ENCODE measurements at regions not wholly inside any gene's neighbourhood (a gene's known extent, or its start where the extent isn't known, plus 50 kb on each side); places are given as distances from the start of the nearest gene placed in this dataset.

DNA sequence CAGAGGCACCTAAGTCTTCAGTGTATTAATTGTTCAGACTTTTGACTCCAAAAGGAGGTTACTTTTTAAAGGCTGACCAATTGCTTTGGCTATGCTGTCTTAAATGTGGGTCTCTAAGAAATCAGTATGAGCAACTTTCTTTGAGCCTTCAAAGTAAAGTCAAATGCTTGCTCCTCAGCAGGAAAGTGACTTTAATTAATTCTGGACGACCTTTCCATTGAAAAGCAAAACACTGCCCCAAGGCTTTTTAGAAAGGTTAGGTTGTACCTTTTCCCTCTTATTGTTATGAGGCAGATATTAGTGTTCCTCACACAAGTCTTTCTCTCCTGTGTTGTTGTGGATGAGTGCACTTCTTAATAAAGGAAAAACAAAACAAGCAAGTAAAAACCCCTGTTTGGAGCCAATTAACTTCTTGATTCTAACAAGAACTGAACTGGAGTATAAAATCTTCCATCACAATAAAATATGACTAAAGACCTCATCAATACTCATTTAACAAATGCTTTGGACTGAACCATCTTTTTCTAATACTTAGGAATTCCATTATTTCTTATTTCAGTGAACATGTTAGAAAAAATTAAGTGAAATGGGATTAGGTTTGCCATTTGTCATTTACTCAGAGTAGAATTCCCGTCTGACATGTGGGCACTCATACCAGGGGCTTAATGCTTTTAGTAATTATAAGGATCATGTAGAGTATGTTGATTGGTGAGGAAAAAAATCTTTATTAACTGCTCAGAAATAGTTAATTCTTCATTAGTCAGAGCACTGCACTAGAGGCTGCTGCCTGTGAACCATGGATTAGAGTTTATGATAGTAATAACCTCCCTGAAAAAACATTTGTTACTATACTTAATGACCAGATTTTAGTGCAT lies 159.1 kb upstream of the ZNF608 start:
- Histone ChIP-seq H2AFZ (ENCODE audit: low read length) (no peak overlapping the region), H3K9me3 (ENCODE audit: low read length) (no peaks in the 10 kb centered on the region), H3K9ac (ENCODE audit: insufficient read depth, low read depth, low read length) (no peak overlapping the region), H3K36me3 (replicated peaks in 1 of 2; ENCODE audit: control insufficient read depth in 1 of 2, insufficient read depth in 2 of 2, low read length in 2 of 2) (no peaks in the 10 kb centered on the region), H3K27me3 (ENCODE audit: control insufficient read depth in 1 of 2, insufficient read depth in 2 of 2, low read length in 2 of 2) (no peaks in the 10 kb centered on the region), H3K4me2 (ENCODE audit: low read depth, low read length) (no peak overlapping the region), H3K27ac (ENCODE audit: extremely low read length, insufficient read depth, low read length) (no peak overlapping the region), H3K4me1 (ENCODE audit: insufficient read depth, low read length) (peaks cover 30% of the 10 kb centered on the region), H3K4me3 (replicated peaks in 1 of 3; ENCODE audit: insufficient read depth in 1 of 3, low read depth in 2 of 3, low read length in 3 of 3) (no peak overlapping the region), H3K79me2 (ENCODE audit: insufficient read depth, low read length) (no peaks in the 10 kb centered on the region), H4K20me1 (ENCODE audit: insufficient read depth, low read length) (no peaks in the 10 kb centered on the region)
- in situ Hi-C loops (cut with HindIII; ENCODE audit: extremely low pct_ligation_motif_present, low pct_unique_long_range_greater_than_20kb), result no loop called here
- intact Hi-C loops (cut with micrococcal nuclease; ENCODE audit: unreplicated experiment), result loop anchor here (5.0 to 10.0 kb wide), 2 partner anchors 241 to 323 kb away; no protein-coding TSS in a partner anchor
- TF ChIP-seq ZFP37 (CRISPR knock-in tag; IDR thresholded peaks at IDR 0.05; ENCODE audit: borderline replicate concordance), result no peak
- TF ChIP-seq NFE2L2 (IDR thresholded peaks at IDR 0.05; ENCODE audit: low read length), result no peak
- TF ChIP-seq JUN (CRISPR knock-in tag; IDR thresholded peaks at IDR 0.05), result no peak
- TF ChIP-seq, protein P1, sequence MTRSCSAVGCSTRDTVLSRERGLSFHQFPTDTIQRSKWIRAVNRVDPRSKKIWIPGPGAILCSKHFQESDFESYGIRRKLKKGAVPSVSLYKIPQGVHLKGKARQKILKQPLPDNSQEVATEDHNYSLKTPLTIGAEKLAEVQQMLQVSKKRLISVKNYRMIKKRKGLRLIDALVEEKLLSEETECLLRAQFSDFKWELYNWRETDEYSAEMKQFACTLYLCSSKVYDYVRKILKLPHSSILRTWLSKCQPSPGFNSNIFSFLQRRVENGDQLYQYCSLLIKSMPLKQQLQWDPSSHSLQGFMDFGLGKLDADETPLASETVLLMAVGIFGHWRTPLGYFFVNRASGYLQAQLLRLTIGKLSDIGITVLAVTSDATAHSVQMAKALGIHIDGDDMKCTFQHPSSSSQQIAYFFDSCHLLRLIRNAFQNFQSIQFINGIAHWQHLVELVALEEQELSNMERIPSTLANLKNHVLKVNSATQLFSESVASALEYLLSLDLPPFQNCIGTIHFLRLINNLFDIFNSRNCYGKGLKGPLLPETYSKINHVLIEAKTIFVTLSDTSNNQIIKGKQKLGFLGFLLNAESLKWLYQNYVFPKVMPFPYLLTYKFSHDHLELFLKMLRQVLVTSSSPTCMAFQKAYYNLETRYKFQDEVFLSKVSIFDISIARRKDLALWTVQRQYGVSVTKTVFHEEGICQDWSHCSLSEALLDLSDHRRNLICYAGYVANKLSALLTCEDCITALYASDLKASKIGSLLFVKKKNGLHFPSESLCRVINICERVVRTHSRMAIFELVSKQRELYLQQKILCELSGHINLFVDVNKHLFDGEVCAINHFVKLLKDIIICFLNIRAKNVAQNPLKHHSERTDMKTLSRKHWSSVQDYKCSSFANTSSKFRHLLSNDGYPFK (CRISPR knock-in tag; IDR thresholded peaks at IDR 0.05; ENCODE audit: borderline replicate concordance), result no peak
- TF ChIP-seq, protein P2, sequence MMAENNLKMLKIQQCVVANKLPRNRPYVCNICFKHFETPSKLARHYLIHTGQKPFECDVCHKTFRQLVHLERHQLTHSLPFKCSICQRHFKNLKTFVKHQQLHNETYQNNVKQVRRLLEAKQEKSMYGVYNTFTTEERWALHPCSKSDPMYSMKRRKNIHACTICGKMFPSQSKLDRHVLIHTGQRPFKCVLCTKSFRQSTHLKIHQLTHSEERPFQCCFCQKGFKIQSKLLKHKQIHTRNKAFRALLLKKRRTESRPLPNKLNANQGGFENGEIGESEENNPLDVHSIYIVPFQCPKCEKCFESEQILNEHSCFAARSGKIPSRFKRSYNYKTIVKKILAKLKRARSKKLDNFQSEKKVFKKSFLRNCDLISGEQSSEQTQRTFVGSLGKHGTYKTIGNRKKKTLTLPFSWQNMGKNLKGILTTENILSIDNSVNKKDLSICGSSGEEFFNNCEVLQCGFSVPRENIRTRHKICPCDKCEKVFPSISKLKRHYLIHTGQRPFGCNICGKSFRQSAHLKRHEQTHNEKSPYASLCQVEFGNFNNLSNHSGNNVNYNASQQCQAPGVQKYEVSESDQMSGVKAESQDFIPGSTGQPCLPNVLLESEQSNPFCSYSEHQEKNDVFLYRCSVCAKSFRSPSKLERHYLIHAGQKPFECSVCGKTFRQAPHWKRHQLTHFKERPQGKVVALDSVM (CRISPR knock-in tag; IDR thresholded peaks at IDR 0.05), result no peak
- TF ChIP-seq, protein P3, sequence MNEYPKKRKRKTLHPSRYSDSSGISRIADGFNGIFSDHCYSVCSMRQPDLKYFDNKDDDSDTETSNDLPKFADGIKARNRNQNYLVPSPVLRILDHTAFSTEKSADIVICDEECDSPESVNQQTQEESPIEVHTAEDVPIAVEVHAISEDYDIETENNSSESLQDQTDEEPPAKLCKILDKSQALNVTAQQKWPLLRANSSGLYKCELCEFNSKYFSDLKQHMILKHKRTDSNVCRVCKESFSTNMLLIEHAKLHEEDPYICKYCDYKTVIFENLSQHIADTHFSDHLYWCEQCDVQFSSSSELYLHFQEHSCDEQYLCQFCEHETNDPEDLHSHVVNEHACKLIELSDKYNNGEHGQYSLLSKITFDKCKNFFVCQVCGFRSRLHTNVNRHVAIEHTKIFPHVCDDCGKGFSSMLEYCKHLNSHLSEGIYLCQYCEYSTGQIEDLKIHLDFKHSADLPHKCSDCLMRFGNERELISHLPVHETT (CRISPR knock-in tag; conservative IDR thresholded peaks at IDR 0.05), result no peak
- no peak for TF ChIP-seq SRSF1 (optimal IDR thresholded peaks at IDR 0.05; ENCODE audit: low read depth, low read length)
- no peak for TF ChIP-seq RAD21 (CRISPR knock-in tag; IDR thresholded peaks at IDR 0.05)
- TF ChIP-seq CHCHD3 (CRISPR knock-in tag; IDR thresholded peaks at IDR 0.05), result no peak
- no peak for TF ChIP-seq SIN3B (IDR thresholded peaks at IDR 0.05; ENCODE audit: low read length)
- TF ChIP-seq ZFP82 (CRISPR knock-in tag; IDR thresholded peaks at IDR 0.05; ENCODE audit: borderline replicate concordance), result no peak
- no peak for TF ChIP-seq HMG20A (CRISPR knock-in tag; IDR thresholded peaks at IDR 0.05; ENCODE audit: borderline replicate concordance)
- TF ChIP-seq, protein P4, sequence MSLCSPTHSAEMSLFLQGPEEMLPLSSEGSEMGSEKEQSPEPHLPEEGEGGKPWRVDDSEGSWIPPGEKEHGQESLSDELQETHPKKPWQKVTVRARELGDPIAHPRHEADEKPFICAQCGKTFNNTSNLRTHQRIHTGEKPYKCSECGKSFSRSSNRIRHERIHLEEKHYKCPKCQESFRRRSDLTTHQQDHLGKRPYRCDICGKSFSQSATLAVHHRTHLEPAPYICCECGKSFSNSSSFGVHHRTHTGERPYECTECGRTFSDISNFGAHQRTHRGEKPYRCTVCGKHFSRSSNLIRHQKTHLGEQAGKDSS (CRISPR knock-in tag; IDR thresholded peaks at IDR 0.05; ENCODE audit: borderline replicate concordance, low read depth), result no peak
- TF ChIP-seq STAG1 (CRISPR knock-in tag; IDR thresholded peaks at IDR 0.05), result no peak
- no peak for TF ChIP-seq ONECUT2 (CRISPR knock-in tag; IDR thresholded peaks at IDR 0.05)
- TF ChIP-seq, protein P5, sequence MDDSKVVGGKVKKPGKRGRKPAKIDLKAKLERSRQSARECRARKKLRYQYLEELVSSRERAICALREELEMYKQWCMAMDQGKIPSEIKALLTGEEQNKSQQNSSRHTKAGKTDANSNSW (CRISPR knock-in tag; IDR thresholded peaks at IDR 0.05; ENCODE audit: borderline replicate concordance), result no peak
- WGBS (ENCODE audit: low lambda C conversion rate), result 19% methylated on average over 2 of the region's 2 CpGs
- DNase-seq (ENCODE audit: low spot score) (no peak), ATAC-seq (no peak), FAIRE-seq (no peak)
- CTCF ChIA-PET (ENCODE audit: low intra/inter-chr PET ratio, low total read pairs), result no interaction called here
- POLR2A ChIA-PET, result no interaction called here
- no TSS peak for BruUV-seq (replicated peaks)

All from HepG2 (cell line).